ENCODE measurements at regions not wholly inside any gene's neighbourhood (a gene's known extent, or its start where the extent isn't known, plus 50 kb on each side); places are given as distances from the start of the nearest gene placed in this dataset.

DNA sequence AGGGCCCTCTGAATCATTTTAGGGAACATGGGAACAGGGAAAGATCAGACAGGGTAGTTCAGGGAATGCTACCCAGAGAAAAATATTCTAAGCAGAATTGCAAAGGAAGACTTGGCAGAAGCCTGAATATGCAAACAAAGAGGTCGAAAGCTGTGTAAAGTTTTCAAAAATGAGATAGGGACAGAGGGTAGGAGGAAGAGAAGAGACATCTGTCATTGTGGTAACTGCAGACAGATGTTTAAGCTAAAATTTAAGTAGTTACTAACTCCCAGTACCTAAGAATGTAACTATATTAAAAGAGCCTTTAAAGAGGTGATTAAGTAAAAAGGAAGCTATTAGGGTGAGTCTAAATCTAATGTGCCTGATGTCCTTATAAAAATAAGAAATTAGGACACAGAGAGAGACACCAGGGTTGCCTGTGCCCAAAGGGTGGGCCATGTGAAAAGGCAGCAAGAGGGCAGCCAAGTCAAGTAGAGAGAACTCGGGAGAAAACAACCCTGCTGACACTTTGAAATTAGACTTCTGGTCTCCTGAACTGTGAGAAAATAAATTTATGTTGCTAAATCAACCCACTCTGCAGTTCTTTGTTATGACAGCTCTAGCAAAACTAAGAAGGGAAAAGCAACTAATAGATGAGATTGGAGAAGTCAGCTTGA, 1647.4 kb upstream of the C9orf72 start:
- H2BK20ac ChIP-seq (ENCODE audit: low read depth, low read length): no peak overlapping the region
- H4K91ac ChIP-seq (ENCODE audit: insufficient read depth, low read depth, low read length): no peak overlapping the region
- dilution Hi-C loops (cut with HindIII; ENCODE audit: low sequenced_read_pairs, unreplicated experiment): no loop called here
- no peaks in the 10 kb centered on the region for H4K20me1 ChIP-seq (ENCODE audit: insufficient read depth, low read length)
- ChIA-PET CTCF (no interaction called here), POLR2A (ENCODE audit: unreplicated experiment) (no interaction called here)
- H3K27ac ChIP-seq (ENCODE audit: insufficient read depth, low read length): no peak overlapping the region
- no peak overlapping the region for H4K8ac ChIP-seq (ENCODE audit: low read depth in 2 of 2, low read length in 2 of 2)
- H3K4me3 ChIP-seq (ENCODE audit: insufficient read depth, low read depth, low read length): no peak overlapping the region
- H3K4ac ChIP-seq (ENCODE audit: low read depth, low read length): no peak overlapping the region
- no peak overlapping the region for H2BK120ac ChIP-seq (ENCODE audit: low read depth, low read length)
- TF ChIP-seq, protein P1, sequence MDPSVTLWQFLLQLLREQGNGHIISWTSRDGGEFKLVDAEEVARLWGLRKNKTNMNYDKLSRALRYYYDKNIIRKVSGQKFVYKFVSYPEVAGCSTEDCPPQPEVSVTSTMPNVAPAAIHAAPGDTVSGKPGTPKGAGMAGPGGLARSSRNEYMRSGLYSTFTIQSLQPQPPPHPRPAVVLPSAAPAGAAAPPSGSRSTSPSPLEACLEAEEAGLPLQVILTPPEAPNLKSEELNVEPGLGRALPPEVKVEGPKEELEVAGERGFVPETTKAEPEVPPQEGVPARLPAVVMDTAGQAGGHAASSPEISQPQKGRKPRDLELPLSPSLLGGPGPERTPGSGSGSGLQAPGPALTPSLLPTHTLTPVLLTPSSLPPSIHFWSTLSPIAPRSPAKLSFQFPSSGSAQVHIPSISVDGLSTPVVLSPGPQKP (IDR thresholded peaks at IDR 0.05; ENCODE audit: borderline replicate concordance, low read depth, low read length): no peak
- TF ChIP-seq MAFK (IDR thresholded peaks at IDR 0.05; ENCODE audit: low read depth, low read length) (no peak), CHD1 (IDR thresholded peaks at IDR 0.05; ENCODE audit: low read depth, low read length) (no peak), RFX5 (IDR thresholded peaks at IDR 0.05; ENCODE audit: low read depth, low read length) (no peak), SMC3 (IDR thresholded peaks at IDR 0.05; ENCODE audit: low read depth, low read length) (no peak), NFE2L2 (IDR thresholded peaks at IDR 0.05; ENCODE audit: low read depth, low read length) (no peak), USF2 (IDR thresholded peaks at IDR 0.05; ENCODE audit: low read depth, low read length) (no peak), MXI1 (IDR thresholded peaks at IDR 0.05; ENCODE audit: borderline replicate concordance, low read depth, low read length) (no peak), MAZ (IDR thresholded peaks at IDR 0.05; ENCODE audit: borderline replicate concordance, low read depth, low read length) (no peak)
- H3K79me1 ChIP-seq (ENCODE audit: low read depth in 1 of 2, low read length in 2 of 2): no peaks in the 10 kb centered on the region
- no peak for ATAC-seq (ENCODE audit: low read depth)
- H3K14ac ChIP-seq (replicated peaks; ENCODE audit: low read depth, low read length): no peak overlapping the region
- no peak overlapping the region for H2AK5ac ChIP-seq (ENCODE audit: low read depth, low read length)
- no peak overlapping the region for H3K18ac ChIP-seq (ENCODE audit: low read depth, low read length)
- no peak overlapping the region for H2BK15ac ChIP-seq (ENCODE audit: low read depth, low read length)
- no peaks in the 10 kb centered on the region for H3K4me1 ChIP-seq (ENCODE audit: control insufficient read depth, insufficient read depth, low read length)
- H3K56ac ChIP-seq (ENCODE audit: extremely low read depth, insufficient read depth, low read length): no peak overlapping the region
- in situ Hi-C loops (cut with MboI; ENCODE audit: low sequenced_read_pairs): no loop called here
- no peaks in the 10 kb centered on the region for H3K36me3 ChIP-seq (ENCODE audit: control insufficient read depth, insufficient read depth, low read length)
- intact Hi-C loops (cut with micrococcal nuclease): no loop called here
- H2AK9ac ChIP-seq (replicated peaks; ENCODE audit: low read depth, low read length, poor library complexity): no peak overlapping the region
- H3K4me2 ChIP-seq (ENCODE audit: low read depth, low read length): no peak overlapping the region
- H4K5ac ChIP-seq (ENCODE audit: low read depth, low read length): no peak overlapping the region
- no peak for DNase-seq
- no peak overlapping the region for H3K23ac ChIP-seq (ENCODE audit: low read depth, low read length)
- WGBS, 2 experiments (ENCODE audit: extremely low coverage in 2 of 2, insufficient read length in 1 of 2): 0% methylated on average over 2 of the region's 2 CpGs; no CpG with 5 or more reads in 1 of the 2 experiments
- no TSS peak for BruUV-seq (replicated peaks)
- no peaks in the 10 kb centered on the region; the same call in 1 of the 2 replicates for H3K9me3 ChIP-seq (ENCODE audit: control insufficient read depth, insufficient read depth, low read length)
- no peak overlapping the region for H2AFZ ChIP-seq (replicated peaks; ENCODE audit: low read length, poor library complexity)
- H2BK5ac ChIP-seq (ENCODE audit: low read depth, low read length, poor library complexity, severe bottlenecking): no peak overlapping the region
- H3K9ac ChIP-seq (ENCODE audit: low read depth, low read length): no peak overlapping the region
- no peaks in the 10 kb centered on the region for H3K27me3 ChIP-seq (ENCODE audit: control insufficient read depth, insufficient read depth, low read length)
- H3K9me1 ChIP-seq (ENCODE audit: insufficient read depth, low read length): no peaks in the 10 kb centered on the region
